AG09319 (cell line): ENCODE measurements at regions not wholly inside any gene's neighbourhood (a gene's known extent, or its start where the extent isn't known, plus 50 kb on each side); places are given as distances from the start of the nearest gene placed in this dataset.

Experiments used
- DNase-seq: peaks from one replicate; pipeline ENCODE4 v3.0.0-alpha.2; 2010; ENCODE audit warnings: low read depth; ENCODE audit errors: extremely low read depth
- CTCF ChIP-seq: IDR thresholded peaks from 2 replicates; pipeline ENCODE4 v1.5.1; 2011; ENCODE audit warnings: low read depth, mild to moderate bottlenecking, inconsistent platforms, low read length, moderate library complexity

- no peak for DNase-seq
- no peak for TF ChIP-seq CTCF
Observed at GRCh38 chr14:48526307-48526706, 850.9 kb upstream of the MDGA2 start.

GRCh38 chr14:48504921-48505320 lies 829.5 kb upstream of the MDGA2 start:
- TF ChIP-seq CTCF: no peak
- no peak for DNase-seq

- TF ChIP-seq CTCF: no peak
- DNase-seq: no peak
Observed at GRCh38 chr14:48490756-48491155, 815.4 kb upstream of the MDGA2 start.

GRCh38 chr14:48473944-48474343 lies 798.5 kb upstream of the MDGA2 start:
- no peak for DNase-seq
- TF ChIP-seq CTCF: no peak

- no peak for TF ChIP-seq CTCF
Observed at GRCh38 chr14:48456051-48456450, 780.6 kb upstream of the MDGA2 start.

GRCh38 chr14:48454887-48455286 lies 779.5 kb upstream of the MDGA2 start:
- no peak for TF ChIP-seq CTCF
- no peak for DNase-seq

More at GRCh38 chr14:48456051-48456450, 780.6 kb upstream of the MDGA2 start:
- DNase-seq: no peak

- TF ChIP-seq CTCF: no peak
- no peak for DNase-seq
Observed at GRCh38 chr14:48452437-48452995, 777.1 kb upstream of the MDGA2 start.
